Fibroblast of skin of right quadriceps (primary cell): ENCODE measurements at regions not wholly inside any gene's neighbourhood (a gene's known extent, or its start where the extent isn't known, plus 50 kb on each side); places are given as distances from the start of the nearest gene placed in this dataset.
"Not testable (repeated sequence)": the region's sequence is repeated elsewhere in the genome, so short reads cannot be mapped to it uniquely, and the experiment has no call there.

ENCODE experiments used
- DNase-seq: peaks from one replicate; pipeline ENCODE4 v3.0.0-alpha.2; 2013

DNA sequence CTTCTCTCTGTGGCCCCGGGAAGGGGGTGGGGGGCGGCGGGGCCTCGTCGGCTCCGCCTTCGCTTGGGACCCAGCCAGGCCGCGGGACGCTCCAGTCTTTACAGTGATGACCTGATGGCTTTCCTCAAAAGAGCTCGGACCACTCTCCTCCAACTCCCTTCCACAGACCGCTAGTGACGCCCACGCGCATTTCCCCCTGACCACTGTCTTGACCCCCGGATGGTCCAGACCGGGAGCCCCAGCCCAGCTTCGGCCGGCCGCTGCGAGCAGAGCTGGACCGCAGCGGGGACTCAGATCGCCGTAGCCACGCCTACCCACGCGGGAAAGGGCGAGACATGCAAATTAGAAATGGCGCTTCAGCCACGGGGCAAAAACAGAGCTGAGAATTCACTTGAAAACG is 81.6 kb upstream of the RNU2-1 start:
- no peak for DNase-seq

GRCh38 chr17:43314611-43315011 is 80.8 kb upstream of the RNU2-1 start:
- no peak for DNase-seq

- no peak for DNase-seq
Measured at GRCh38 chr17:43312011-43312410, 78.2 kb upstream of the RNU2-1 start.

DNA sequence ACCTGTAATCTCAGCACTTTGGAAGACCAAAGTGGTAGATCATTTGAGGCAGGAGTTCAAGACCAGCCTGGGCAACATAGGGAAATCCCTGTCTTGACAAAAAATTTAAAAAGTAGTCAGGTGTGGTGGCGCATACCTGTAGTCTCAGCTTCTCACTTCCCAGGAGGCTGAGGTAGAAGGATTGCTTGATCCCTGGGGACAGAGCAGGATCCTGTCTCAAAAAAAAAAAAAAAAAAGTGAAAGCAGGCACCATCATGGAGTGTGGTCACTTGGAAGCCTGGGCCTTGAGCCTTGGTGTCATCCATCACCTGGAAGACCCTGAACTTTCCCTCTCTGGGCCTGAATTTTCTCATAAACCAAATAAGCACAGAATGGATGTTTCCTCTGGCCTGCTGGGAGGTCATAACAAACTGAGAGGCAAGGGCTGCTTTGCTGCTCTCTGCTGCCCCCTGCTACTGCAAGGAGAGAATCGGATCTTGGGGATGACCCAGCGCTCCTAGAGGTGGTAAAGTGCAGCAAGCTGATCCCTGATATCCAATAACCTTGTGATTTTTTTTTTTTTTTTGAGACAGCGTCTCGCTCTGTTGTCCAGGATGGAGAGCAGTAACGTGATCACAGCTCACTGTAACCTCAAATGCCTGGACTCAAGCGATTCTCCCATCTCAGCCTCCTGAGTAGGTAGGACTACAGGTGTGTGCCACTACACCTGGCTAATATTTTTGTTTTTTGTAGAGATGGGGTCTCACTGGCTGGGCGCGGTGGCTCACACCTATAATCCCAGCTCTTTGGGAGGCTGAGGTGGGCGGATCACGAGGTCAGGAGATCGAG is 75.9 kb upstream of the RNU2-1 start:
- no peak for DNase-seq

GRCh38 chr17:43308999-43309398 is 75.2 kb upstream of the RNU2-1 start:
- no peak for DNase-seq

DNA sequence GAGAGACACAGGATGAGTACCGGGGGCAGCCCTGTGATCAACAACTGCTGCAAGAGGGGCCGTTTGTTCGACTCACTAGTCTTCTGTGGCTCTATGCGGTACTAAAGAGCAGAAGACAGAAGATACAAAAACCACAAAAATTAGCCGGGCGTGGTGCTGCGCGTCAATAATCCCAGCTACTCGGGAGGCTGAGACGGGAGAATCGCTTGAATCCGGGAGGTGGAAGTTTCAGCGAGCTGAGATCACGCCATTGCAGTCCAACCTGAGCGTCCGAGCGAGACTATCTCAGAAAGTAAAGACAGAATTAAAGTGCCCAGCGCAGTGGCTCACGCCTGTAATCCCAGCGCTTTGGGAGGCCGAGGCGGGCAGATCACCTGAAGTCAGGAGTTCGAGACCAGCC is 71.0 kb upstream of the RNU2-1 start:
- DNase-seq: not testable (repeated sequence)

DNA sequence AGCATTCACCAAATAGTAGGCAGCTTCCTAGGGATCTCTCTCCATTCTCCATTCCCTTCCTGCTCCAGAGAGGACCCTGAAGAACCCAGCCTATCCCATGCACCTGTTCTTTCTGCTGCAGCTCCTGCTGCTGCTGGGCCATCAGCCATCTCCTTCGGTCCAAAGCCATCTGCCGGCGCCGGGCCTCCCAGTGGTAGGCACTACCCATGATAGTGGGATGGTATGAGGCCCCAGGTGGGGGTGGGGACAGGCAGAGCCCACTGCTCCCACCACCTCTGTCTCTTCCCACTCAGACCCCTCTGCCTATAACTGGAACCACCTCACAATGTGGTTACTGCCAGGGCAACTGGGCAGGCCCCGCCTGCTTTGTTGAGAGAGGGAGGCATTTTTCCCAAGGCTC is 69.3 kb upstream of the RNU2-1 start:
- not testable (repeated sequence) for DNase-seq

DNA sequence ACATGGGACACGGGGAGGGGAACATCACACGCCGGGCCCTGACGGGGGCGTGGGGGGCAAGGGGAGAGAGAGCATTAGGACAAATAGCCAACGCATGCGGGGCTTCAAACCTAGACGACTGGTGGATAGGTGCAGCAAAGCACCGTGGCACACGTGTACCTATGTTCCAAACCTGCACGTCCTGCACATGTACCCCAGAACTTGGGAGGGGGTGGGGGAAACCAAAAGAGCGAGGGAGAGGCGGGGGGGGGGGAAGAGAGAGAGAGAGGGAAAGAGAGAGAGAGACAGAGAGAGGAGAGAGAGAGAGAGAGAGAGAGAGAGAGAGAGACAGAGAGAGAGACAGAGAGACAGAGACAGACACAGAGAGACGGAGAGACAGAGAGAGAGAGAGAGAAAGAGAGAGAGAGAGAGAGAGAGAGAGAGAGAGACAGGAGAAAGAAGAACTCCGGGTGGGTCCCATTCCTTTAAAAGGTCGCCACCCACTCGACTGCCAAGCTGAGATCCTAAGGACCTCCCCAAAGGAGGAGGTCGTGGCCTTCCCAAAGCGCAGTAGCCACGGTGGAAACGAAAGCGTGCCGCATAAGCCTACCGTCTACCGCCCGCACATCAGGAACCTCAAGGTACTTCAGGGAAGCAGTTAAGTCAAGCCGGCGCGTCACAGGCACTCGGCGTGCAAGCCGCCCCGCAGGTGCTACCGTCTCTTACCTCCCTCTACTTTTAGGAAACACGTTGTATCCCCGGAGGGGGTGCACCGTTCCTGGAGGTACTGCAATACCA is 65.7 kb upstream of the RNU2-1 start:
- DNase-seq: not testable (repeated sequence)

DNA sequence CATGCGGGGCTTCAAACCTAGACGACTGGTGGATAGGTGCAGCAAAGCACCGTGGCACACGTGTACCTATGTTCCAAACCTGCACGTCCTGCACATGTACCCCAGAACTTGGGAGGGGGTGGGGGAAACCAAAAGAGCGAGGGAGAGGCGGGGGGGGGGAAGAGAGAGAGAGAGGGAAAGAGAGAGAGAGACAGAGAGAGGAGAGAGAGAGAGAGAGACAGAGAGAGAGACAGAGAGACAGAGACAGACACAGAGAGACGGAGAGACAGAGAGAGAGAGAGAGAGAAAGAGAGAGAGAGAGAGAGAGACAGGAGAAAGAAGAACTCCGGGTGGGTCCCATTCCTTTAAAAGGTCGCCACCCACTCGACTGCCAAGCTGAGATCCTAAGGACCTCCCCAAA is 55.9 kb upstream of the RNU2-1 start:
- not testable (repeated sequence) for DNase-seq

GRCh38 chr17:43283606-43284005 is 49.8 kb upstream of the RNU2-1 start:
- DNase-seq: not testable (repeated sequence)
